ENCODE measurements at regions not wholly inside any gene's neighbourhood (a gene's known extent, or its start where the extent isn't known, plus 50 kb on each side); places are given as distances from the start of the nearest gene placed in this dataset.

GRCh38 chr15:88744548-88745020 lies 58.7 kb upstream of the ACAN start:
- DNase-seq = no peak

- no peak for DNase-seq
Measured at GRCh38 chr15:88745065-88745464, 58.2 kb upstream of the ACAN start.

- no peak for DNase-seq
Measured at GRCh38 chr15:88745696-88746095, 57.5 kb upstream of the ACAN start.

GRCh38 chr15:88746451-88746850 lies 56.8 kb upstream of the ACAN start:
- no peak for DNase-seq

- DNase-seq = no peak
Measured at GRCh38 chr15:88747111-88747510, 56.1 kb upstream of the ACAN start.

- DNase-seq = no peak
Measured at GRCh38 chr15:88747631-88748030, 55.6 kb upstream of the ACAN start.

GRCh38 chr15:88748081-88748480 lies 55.2 kb upstream of the ACAN start:
- DNase-seq = no peak

GRCh38 chr15:88748651-88749050 lies 54.6 kb upstream of the ACAN start:
- no peak for DNase-seq

- no peak for DNase-seq
Measured at GRCh38 chr15:88749699-88750098, 53.5 kb upstream of the ACAN start.

GRCh38 chr15:88752501-88752900 lies 50.7 kb upstream of the ACAN start:
- no peak for DNase-seq

GRCh38 chr15:88752951-88753350 lies 50.3 kb upstream of the ACAN start:
- DNase-seq = no peak
